ENCODE measurements at regions not wholly inside any gene's neighbourhood (a gene's known extent, or its start where the extent isn't known, plus 50 kb on each side); places are given as distances from the start of the nearest gene placed in this dataset.

GRCh38 chr15:25950014-25950413 is 86.9 kb upstream of the ATP10A start:
- TF ChIP-seq, protein P1, sequence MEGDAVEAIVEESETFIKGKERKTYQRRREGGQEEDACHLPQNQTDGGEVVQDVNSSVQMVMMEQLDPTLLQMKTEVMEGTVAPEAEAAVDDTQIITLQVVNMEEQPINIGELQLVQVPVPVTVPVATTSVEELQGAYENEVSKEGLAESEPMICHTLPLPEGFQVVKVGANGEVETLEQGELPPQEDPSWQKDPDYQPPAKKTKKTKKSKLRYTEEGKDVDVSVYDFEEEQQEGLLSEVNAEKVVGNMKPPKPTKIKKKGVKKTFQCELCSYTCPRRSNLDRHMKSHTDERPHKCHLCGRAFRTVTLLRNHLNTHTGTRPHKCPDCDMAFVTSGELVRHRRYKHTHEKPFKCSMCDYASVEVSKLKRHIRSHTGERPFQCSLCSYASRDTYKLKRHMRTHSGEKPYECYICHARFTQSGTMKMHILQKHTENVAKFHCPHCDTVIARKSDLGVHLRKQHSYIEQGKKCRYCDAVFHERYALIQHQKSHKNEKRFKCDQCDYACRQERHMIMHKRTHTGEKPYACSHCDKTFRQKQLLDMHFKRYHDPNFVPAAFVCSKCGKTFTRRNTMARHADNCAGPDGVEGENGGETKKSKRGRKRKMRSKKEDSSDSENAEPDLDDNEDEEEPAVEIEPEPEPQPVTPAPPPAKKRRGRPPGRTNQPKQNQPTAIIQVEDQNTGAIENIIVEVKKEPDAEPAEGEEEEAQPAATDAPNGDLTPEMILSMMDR (IDR thresholded peaks at IDR 0.05; ENCODE audit: poor library complexity), result no peak
- no peak for TF ChIP-seq EZH2 (IDR thresholded peaks at IDR 0.05; ENCODE audit: borderline replicate concordance)

Measured in hepatocyte (in vitro differentiated cells).